ENCODE measurements at regions not wholly inside any gene's neighbourhood (a gene's known extent, or its start where the extent isn't known, plus 50 kb on each side); places are given as distances from the start of the nearest gene placed in this dataset.
"Not testable (repeated sequence)": the region's sequence is repeated elsewhere in the genome, so short reads cannot be mapped to it uniquely, and the experiment has no call there.

- DNase-seq = no peak
Observed at GRCh38 chr4:153079857-153080391, 124.3 kb upstream of the TRIM2 start.

DNA sequence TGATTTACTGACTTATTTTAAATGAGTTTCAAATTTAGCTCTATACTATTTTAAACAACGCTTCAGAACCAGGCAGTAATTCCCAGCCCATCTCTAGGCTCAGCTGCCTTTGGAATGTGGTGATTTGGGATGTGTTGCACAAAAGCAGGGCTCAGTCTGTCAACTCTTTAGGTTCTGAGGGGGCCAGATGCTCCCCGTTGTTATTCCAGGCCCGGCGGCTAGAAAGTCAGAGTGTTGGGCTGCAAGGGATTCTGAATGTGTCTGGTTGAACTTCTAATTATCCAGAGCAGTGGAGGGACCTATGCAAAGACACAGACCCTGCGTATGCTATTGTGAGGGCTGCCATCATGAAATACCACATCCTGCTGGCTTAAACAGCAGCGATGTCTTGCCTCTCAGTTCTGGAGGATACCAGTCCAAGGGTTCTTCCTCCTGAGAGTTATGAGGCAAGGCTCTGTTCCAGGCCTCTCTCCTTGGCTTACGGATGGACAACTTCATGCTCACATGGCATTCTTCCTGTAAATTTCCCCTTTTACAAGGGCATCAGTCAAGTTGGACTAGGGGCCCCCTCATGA is 123.2 kb upstream of the TRIM2 start:
- no peak for DNase-seq

- DNase-seq = no peak
Observed at GRCh38 chr4:153081693-153082092, 122.5 kb upstream of the TRIM2 start.

DNA sequence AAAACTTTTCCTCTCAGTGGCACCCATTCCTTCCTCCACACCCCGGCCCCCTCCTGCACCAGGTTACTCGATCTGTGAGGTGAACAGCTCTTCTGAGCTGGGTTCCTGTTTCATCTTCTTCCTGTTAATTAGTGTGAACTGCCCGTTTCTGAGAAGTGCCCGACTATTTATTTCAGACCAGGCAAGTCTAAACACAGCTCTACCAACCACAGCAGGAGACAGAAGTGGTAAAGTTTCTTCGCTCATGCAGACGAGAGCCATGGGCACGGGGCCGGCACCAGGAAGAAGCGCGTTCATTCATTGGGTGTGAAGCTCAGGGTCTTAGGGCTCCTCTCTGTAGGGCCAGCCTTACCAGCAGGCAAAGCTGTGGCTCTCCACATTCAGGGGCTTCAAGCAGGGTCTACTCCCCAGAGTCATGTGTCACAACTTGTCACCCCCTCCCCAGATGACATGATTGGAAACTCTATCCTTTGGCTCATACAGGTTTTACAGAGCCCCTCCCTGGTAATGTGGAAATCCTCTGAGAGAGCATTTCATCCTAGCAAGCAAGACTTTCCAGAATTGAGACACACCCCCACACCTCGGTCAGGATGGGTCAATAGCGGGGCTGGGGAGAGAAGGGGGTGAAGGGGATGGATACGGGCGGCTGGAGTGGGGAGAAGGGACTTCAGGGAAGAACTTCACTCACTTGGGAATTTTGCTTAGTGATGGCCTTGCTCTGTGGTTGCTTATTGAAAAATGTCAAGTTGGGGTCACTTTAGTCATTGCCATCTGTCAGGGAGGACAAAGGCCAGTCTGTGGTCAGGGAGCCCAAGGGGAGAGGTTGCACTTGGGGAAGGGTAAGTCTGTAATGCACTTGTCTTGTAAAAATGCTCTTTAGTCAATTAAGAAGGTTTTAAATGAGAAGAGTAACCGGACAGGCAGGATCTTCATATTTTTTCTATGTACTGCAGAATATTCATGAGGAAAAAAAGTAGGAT is 121.6 kb upstream of the TRIM2 start:
- no peak for DNase-seq

DNA sequence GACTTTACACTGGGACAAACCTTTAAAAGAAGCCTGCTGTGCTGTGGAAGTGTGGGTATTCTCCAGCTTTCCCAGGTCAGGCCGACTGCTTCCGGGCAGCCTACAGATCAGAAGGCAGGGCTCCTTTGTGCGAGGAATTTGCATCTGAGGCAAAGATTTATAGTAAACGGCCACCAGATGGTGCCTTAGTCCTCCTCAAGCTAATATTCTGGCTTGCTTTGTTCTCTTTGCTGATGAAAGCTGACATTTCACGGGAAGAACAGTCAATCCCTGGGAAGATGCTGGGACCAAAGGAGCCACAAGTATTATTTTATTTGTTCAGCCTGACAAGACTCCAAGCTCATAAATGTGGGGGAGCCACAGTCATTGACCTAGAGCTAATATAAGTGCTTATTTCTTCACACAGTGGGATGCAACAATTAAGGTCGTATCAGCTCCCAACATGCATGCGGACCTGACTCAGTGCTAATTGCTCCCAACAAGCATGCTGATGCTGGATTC is 120.7 kb upstream of the TRIM2 start:
- peak; percentile 87 for DNase-seq

DNA sequence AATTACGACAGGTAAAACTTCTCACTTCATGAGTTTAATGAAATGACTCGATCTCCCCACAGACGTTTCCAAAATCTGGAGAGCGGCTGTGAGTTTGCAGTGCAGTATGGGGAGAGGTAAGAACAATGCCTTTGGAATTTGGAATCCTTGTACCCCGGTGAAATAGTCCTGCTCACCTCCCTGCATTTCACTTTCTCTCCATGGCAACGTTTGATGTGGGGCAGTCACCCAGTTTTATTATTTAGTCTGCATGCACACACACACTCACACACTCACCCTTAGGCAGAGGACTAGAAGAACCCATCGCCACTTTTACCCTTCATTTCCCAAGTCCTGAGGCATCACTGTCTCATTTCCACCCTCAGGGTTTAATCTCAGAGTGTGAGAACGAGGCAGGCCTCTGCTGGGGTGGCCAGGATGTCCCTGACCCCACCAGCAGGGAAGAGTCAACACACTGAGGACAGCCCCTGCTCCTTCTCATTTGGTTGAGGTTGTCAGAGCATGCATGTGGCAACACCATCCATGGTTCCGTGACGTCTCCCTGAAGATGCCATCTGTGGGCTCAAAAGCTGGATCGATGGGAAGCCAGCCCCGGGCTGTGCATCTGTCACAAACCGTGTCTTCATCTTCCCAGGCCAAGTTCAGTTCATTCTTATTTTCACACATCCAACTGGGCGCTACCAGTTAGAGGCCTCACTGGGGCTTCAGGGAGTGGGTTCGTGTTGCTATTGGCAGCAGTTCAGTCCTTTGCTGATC is 119.8 kb upstream of the TRIM2 start:
- no peak for DNase-seq

DNA sequence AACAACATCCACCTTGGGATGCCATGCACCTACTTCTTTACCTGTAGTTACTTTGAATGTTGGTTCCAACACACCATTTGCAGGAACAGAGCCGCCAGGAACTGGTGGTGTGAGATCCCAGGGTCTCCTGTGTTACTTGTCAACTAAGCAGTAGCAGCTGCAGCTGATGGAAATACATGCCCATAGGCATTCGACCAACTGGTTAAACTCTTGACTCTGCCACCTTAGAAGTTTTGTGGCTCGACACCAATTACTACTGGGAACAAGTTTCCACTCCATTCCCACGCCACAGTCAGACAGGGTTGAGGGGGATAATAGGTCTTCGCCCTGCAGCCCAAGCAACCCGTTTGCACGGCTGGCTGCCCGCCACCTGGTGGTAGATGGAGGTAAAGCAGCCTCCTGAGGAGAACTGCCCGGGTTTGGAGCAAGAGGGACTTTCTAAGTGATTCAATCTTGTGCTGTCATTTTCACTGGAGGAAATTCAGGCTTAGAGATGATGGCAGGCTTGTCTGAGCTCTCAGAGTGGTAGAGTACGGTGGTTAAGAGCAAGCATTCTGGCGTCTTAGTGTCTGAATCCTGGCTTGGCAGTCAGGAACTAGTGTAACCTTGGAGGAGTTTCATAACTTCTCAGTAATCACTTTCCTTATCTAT is 119.1 kb upstream of the TRIM2 start:
- peak; percentile 38 for DNase-seq

GRCh38 chr4:153087671-153088194 is 116.5 kb upstream of the TRIM2 start:
- no peak for DNase-seq

- DNase-seq = no peak
Observed at GRCh38 chr4:153089742-153090141, 114.5 kb upstream of the TRIM2 start.

DNA sequence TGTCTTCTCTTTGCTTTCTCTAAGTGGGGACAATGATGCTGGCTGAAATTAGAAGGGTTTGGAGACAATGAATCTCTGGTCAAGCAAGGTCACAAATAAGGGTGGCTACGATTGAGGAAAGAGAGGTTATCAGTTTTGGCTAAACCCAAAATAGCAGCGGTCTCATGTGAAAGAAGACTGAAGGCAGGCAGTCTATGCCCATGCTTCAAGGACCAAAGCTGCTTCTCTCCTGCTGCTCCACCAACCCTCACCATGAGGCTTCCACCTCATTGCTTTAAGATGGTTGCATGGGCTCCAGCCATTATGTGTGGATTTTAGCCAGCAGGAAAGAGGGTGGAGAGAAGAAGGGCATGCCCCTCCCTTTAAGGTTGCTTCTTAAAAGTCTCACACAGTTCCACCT is 114.1 kb upstream of the TRIM2 start:
- DNase-seq = no peak

- DNase-seq = no peak
Observed at GRCh38 chr4:153090670-153091385, 113.4 kb upstream of the TRIM2 start.

DNA sequence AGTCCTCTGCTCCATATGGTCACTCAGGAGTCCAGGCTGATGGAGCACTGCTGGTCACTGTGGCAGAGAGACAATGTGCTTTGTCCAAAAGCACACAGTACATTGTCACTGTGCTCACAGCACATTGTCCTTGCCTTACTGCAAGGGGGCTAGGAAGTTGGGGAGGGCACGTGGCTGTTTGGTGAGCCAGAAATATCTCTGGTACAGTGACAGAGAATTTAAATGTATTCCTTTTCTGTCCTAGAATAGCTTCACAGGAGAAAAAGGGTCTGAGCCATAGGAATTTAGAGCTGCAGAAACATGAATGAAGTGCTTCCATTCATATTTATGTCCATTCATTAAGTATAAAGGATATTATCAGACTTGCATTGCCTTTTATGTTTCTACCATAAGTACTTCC is 110.8 kb upstream of the TRIM2 start:
- no peak for DNase-seq

GRCh38 chr4:153093802-153094201 is 110.4 kb upstream of the TRIM2 start:
- no peak for DNase-seq

DNA sequence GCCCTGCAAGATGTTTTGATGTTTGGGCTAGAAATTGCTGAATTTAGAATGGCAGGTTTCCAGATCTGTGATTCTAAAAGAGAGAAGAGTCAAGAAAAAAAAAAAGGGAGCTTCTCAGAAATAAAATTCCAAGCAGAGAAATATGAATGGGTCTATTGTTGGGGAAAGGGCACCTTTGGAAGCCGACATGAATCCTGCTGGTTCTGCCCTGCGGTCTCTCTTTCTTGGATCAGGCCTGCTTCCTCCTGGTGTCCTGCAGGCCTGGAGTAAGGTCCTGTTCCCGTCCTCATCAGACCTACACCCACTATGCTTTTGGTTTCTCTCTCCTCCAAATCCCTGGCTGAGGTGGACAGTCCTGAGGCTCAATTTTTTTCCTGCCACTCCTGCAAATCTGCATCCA is 109.8 kb upstream of the TRIM2 start:
- no peak for DNase-seq

GRCh38 chr4:153095448-153096204 is 108.6 kb upstream of the TRIM2 start:
- no peak for DNase-seq

DNA sequence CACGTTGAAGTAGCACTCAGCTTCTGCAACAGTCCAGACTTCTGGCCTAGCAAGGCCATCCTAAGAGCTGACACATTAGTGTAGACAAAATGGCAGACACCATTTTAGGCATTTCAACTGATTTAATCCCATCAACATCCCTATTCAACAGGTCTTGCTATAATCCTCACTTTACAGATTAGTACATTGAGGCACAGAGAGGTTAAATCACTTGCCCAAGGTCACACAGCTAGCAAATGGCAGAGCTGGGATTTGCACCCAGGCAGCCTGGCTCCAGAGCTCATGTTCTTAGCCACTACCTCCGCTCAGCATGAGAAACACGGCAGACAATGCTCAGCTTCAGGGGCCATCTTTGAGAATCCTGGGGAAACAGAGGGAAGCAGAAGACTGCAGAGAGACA is 107.9 kb upstream of the TRIM2 start:
- DNase-seq = no peak

- DNase-seq = no peak
Observed at GRCh38 chr4:153098427-153098826, 105.8 kb upstream of the TRIM2 start.

GRCh38 chr4:153099391-153100140 is 104.7 kb upstream of the TRIM2 start:
- no peak for DNase-seq

GRCh38 chr4:153106736-153107135 is 97.5 kb upstream of the TRIM2 start:
- not testable (repeated sequence) for DNase-seq

- no peak for DNase-seq
Observed at GRCh38 chr4:153107246-153107645, 97.0 kb upstream of the TRIM2 start.
